Neural crest cell (in vitro differentiated cells): ENCODE measurements at regions not wholly inside any gene's neighbourhood (a gene's known extent, or its start where the extent isn't known, plus 50 kb on each side); places are given as distances from the start of the nearest gene placed in this dataset.

Source experiments
- DNase-seq: peaks from one replicate; pipeline ENCODE4 v3.0.0; 2021; ENCODE audit warnings: low read depth, mixed read lengths, low spot score
- H3K27ac Mint-ChIP-seq: one replicate; pipeline ENCODE4 v1.8.0; 2021; ENCODE audit warnings: mild to moderate bottlenecking, mixed read lengths; ENCODE audit not compliant: unreplicated experiment
- H3K27me3 Mint-ChIP-seq: 2 replicates; pipeline ENCODE4 v1.8.0; 2021; ENCODE audit warnings: low read depth, mild to moderate bottlenecking, mixed read lengths
- H3K36me3 Mint-ChIP-seq: 2 replicates; pipeline ENCODE4 v1.8.0; 2021; ENCODE audit warnings: low read depth, mild to moderate bottlenecking, mixed read lengths
- H3K4me1 Mint-ChIP-seq: 2 replicates; pipeline ENCODE4 v1.8.0; 2021; ENCODE audit warnings: mixed read lengths
- H3K4me3 Mint-ChIP-seq: one replicate; pipeline ENCODE4 v1.8.0; 2021; ENCODE audit warnings: mild to moderate bottlenecking, mixed read lengths
- H3K9me3 Mint-ChIP-seq: 2 replicates; pipeline ENCODE4 v1.8.0; 2021; ENCODE audit warnings: mixed read lengths
- CTCF ChIP-seq: fragments of 200-600 bp; sonication (generic); conservative IDR thresholded peaks from 2 replicates; pipeline ENCODE4 v1.5.0; 2021; ENCODE audit warnings: antibody characterized with exemption, mild to moderate bottlenecking

GRCh38 chr1:69278923-69279322 lies 288.8 kb upstream of the LRRC7 start:
- Mint-ChIP-seq H3K4me3 (no peak overlapping the region), H3K4me1 (no peaks in the 10 kb centered on the region), H3K9me3 (no peaks in the 10 kb centered on the region), H3K27me3 (no peaks in the 10 kb centered on the region), H3K36me3 (no peaks in the 10 kb centered on the region), H3K27ac (no peak overlapping the region)
- no peak for TF ChIP-seq CTCF
- DNase-seq, result no peak

GRCh38 chr1:69283516-69283915 lies 284.2 kb upstream of the LRRC7 start:
- no peak for DNase-seq
- H3K27ac Mint-ChIP-seq, result no peak overlapping the region
- H3K27me3 Mint-ChIP-seq, result no peaks in the 10 kb centered on the region
- no peaks in the 10 kb centered on the region for H3K36me3 Mint-ChIP-seq
- no peak overlapping the region for H3K4me3 Mint-ChIP-seq
- no peaks in the 10 kb centered on the region for H3K9me3 Mint-ChIP-seq
- TF ChIP-seq CTCF, result no peak
- H3K4me1 Mint-ChIP-seq, result no peaks in the 10 kb centered on the region

- no peak overlapping the region for H3K4me3 Mint-ChIP-seq
- no peak for TF ChIP-seq CTCF
- no peak overlapping the region for H3K27ac Mint-ChIP-seq
- H3K36me3 Mint-ChIP-seq, result no peaks in the 10 kb centered on the region
- H3K9me3 Mint-ChIP-seq, result no peaks in the 10 kb centered on the region
- no peaks in the 10 kb centered on the region for H3K4me1 Mint-ChIP-seq
- no peaks in the 10 kb centered on the region for H3K27me3 Mint-ChIP-seq
- DNase-seq, result no peak
These were observed 283.2 kb upstream of the LRRC7 start for GRCh38 chr1:69284508-69284907.

- H3K4me3 Mint-ChIP-seq, result no peak overlapping the region
- no peaks in the 10 kb centered on the region for H3K36me3 Mint-ChIP-seq
- no peaks in the 10 kb centered on the region for H3K9me3 Mint-ChIP-seq
- H3K27me3 Mint-ChIP-seq, result no peaks in the 10 kb centered on the region
- no peaks in the 10 kb centered on the region for H3K4me1 Mint-ChIP-seq
- no peak for DNase-seq
- no peak overlapping the region for H3K27ac Mint-ChIP-seq
- no peak for TF ChIP-seq CTCF
These were observed 279.3 kb upstream of the LRRC7 start for GRCh38 chr1:69288416-69288815.

- H3K27me3 Mint-ChIP-seq, result no peaks in the 10 kb centered on the region
- no peaks in the 10 kb centered on the region for H3K9me3 Mint-ChIP-seq
- no peaks in the 10 kb centered on the region for H3K4me1 Mint-ChIP-seq
- H3K4me3 Mint-ChIP-seq, result no peak overlapping the region
- DNase-seq, result no peak
- no peak for TF ChIP-seq CTCF
- H3K36me3 Mint-ChIP-seq, result no peaks in the 10 kb centered on the region
- no peak overlapping the region for H3K27ac Mint-ChIP-seq
These were observed 277.4 kb upstream of the LRRC7 start for GRCh38 chr1:69290291-69290690.

- no peaks in the 10 kb centered on the region for H3K9me3 Mint-ChIP-seq
- H3K27ac Mint-ChIP-seq, result no peak overlapping the region
- TF ChIP-seq CTCF, result no peak
- H3K36me3 Mint-ChIP-seq, result no peaks in the 10 kb centered on the region
- no peak for DNase-seq
- no peaks in the 10 kb centered on the region for H3K27me3 Mint-ChIP-seq
- H3K4me1 Mint-ChIP-seq, result no peaks in the 10 kb centered on the region
- no peak overlapping the region for H3K4me3 Mint-ChIP-seq
These were observed 276.2 kb upstream of the LRRC7 start for GRCh38 chr1:69291541-69291940.
